ENCODE measurements at regions not wholly inside any gene's neighbourhood (a gene's known extent, or its start where the extent isn't known, plus 50 kb on each side); places are given as distances from the start of the nearest gene placed in this dataset.

- TF ChIP-seq CTCF (IDR thresholded peaks at IDR 0.05), result no peak
Measured at GRCh38 chr4:28310926-28311325, 1450.3 kb downstream of the STIM2 start.

DNA sequence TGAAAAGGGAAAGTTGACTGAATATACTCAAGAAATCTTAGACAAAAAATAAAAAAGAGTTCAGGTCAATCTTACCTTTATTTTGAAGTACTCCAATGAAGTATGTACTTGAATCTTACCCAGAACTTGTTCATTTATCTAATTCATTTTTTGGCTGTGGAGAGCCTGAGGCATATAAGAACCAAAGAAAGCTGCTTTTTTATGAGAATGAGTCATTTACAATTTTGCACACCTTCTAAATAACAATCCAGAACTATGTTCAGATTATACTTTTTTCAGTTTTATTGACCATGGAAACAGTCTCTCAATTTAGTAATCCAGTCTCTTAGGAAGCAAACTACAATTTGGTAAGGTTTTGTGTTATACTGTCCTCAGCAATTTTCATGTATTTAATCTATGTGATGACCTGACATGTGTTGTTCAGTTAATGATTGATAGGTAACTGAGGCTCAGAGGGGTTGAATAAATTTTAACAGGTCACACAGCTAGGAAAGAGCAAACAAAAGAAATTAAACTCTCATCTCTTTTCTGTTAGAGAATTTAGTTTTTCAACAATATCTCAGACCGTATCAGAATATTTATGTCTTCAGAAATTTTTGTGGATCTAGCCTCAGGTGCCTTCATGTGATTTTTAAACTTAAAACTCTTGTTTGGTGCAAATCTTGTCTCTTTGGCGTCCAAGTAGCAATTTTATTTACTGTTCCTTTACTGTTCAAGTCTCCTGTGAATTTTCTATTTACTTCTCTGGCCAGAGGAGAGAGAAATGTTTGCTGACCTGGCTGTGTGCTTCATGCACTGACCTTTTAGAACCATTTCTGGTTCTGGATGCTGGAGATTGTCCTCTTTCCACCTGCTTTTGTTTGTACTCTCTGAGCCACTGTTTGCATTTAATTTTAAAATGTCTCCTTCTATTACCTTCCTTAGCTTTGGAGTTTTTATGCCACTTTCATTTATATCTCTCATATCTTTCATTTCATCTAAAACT, 1453.4 kb downstream of the STIM2 start:
- no peak for TF ChIP-seq CTCF (IDR thresholded peaks at IDR 0.05)

- TF ChIP-seq CTCF (IDR thresholded peaks at IDR 0.05), result no peak
Measured at GRCh38 chr4:28317221-28317620, 1456.6 kb downstream of the STIM2 start.

GRCh38 chr4:28334249-28334648, 1473.6 kb downstream of the STIM2 start:
- TF ChIP-seq CTCF (IDR thresholded peaks at IDR 0.05), result no peak

DNA sequence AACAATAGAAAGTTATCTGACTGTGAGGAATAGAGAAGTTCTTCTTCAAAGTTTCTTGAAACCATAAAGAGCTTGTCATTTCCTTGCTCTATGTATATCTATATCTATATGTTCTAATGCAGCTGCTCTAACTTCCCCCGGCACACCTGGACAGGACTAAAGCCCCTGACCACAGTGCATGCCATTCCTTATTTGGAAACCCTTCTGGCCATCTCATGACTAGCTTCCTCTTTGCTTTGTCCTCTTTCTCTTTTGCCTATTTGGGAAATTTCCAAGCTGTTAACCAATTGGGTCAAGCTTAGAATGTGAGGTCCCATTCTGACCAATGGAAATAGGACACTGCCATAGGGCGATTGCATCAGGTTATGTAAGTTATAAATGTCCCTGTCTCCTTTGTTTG, 1481.1 kb downstream of the STIM2 start:
- TF ChIP-seq CTCF (IDR thresholded peaks at IDR 0.05), result no peak

- TF ChIP-seq CTCF (IDR thresholded peaks at IDR 0.05), result no peak
Measured at GRCh38 chr4:28350485-28350884, 1489.8 kb downstream of the STIM2 start.

GRCh38 chr4:28351102-28351501, 1490.5 kb downstream of the STIM2 start:
- TF ChIP-seq CTCF (IDR thresholded peaks at IDR 0.05), result no peak
